ENCODE measurements at regions not wholly inside any gene's neighbourhood (a gene's known extent, or its start where the extent isn't known, plus 50 kb on each side); places are given as distances from the start of the nearest gene placed in this dataset.

DNA sequence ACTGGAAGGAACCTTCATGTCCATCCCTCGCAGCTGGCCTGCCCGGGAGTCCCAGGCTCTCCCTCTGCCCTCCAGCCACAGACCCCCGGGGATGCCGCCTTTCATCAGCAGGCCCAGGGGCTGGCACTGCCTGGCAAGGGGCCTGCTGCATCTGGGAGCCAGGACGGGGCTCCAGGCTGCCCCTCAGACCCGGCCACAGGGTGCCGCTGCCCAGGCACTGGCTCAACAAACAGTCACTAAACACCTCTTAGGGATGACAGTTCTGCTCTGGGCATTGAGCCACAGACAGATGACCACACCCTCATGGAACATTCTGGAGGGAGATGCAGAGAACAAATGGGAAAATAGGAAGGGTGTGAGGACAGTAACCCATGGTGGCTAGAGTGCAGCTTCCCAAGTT is 109.3 kb downstream of the HMX1 start:
- in situ Hi-C loops (cut with HindIII; ENCODE audit: low pct_unique_long_range_greater_than_20kb, low sequenced_read_pairs): no loop called here
- DNase-seq (ENCODE audit: low read depth in 1 of 2, low spot score in 1 of 2): no peak
- no peak for TF ChIP-seq JUND (IDR thresholded peaks at IDR 0.05; ENCODE audit: low read depth)

DNA sequence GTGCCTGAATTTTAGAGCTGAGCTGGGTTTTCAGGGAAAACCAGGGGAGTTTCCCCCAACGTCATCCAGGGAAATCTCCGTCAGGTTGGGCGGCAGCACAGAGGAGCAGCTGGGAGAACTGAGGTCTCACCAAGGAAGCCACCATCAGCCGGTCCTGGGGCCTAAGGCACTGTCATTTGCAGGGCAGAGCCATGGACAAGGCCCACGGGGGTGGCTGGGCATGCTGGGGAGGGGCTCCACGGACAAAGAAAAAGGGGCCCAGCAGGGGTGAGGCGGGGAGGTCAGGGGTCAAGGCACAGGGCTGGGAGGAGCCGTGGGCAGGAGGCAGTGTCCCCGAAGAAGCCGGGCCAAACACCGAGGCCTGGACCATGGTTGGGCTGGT is 109.8 kb downstream of the HMX1 start:
- no peak for TF ChIP-seq JUND (IDR thresholded peaks at IDR 0.05; ENCODE audit: low read depth)
- in situ Hi-C loops (cut with HindIII; ENCODE audit: low pct_unique_long_range_greater_than_20kb, low sequenced_read_pairs): no loop called here
- no peak for DNase-seq (ENCODE audit: low read depth in 1 of 2, low spot score in 1 of 2)

DNA sequence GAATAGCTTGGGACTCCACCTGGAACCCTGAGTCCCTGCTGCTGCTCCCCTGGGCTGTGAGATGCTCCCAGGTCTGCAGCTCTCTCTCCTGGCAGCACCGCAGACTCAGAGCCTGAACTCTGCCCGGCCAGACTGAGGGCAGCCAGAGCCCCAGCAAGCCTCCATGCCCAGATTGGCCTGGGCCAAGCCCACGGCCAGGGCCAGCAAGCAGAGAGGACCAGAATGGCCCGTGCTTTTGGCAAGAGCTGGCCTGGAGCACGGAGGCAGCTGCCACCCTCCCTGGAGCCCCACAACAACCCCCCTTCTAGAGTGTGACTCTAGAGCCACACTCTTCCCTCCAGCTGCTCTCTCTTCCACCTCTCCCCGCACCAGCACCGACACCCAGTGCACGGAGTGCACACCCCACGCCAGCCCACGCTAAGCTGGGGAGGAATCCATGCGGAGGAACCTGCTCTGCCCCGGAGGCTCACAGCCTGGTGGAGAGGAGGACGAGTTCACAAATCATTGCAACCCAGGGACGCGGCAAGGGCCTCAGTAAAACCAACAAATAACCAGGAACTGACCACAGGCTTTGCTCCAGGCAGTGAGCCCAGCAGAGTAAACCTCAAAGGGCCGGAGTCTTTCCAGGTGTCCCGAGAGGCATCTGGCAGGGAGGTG is 110.3 kb downstream of the HMX1 start:
- in situ Hi-C loops (cut with HindIII; ENCODE audit: low pct_unique_long_range_greater_than_20kb, low sequenced_read_pairs): no loop called here
- DNase-seq (ENCODE audit: low read depth in 1 of 2, low spot score in 1 of 2): peak in 1 of 2 experiments; percentile 48
- TF ChIP-seq JUND (IDR thresholded peaks at IDR 0.05; ENCODE audit: low read depth): no peak

DNA sequence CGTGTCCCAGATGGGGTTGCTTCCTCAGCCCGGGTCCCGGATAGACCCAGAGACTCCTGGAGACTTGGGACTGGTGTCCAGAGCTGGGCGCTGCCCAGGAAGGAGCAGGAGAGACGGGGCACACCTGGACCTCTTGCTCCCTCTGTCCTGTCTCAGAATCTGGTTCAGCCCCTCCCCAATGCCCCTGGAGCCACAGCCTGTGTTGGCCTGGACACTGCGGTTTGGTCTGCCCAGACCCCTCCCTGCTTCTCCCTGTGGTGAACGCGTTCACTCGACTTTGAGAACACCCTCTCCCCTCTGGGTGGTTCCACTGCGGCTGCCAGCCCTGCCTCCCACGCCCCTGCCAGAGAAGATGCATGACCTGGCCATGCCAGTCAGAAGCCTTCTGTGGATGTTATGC is 111.1 kb downstream of the HMX1 start:
- DNase-seq (ENCODE audit: low read depth in 1 of 2, low spot score in 1 of 2): no peak
- in situ Hi-C loops (cut with HindIII; ENCODE audit: low pct_unique_long_range_greater_than_20kb, low sequenced_read_pairs): no loop called here
- TF ChIP-seq JUND (IDR thresholded peaks at IDR 0.05; ENCODE audit: low read depth): no peak

DNA sequence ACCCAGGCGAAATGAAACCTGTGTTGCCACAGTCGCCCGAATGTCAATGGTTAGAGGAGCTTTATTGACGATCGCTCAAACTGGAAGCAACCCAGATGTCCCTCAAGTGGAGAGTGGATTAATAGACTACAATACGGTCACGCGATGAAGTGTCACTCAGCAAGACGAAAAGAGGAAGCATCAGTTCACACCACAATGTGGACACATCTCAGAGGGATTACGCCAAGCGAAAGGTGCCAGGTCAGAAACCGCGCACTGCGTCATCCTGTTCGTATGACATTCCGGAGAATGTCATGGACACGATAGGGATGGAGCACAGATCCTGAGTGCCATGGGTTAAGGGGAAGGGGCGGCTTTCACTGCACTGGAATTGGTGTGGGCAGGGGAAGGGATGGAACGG is 111.7 kb downstream of the HMX1 start:
- in situ Hi-C loops (cut with HindIII; ENCODE audit: low pct_unique_long_range_greater_than_20kb, low sequenced_read_pairs): no loop called here
- no peak for TF ChIP-seq JUND (IDR thresholded peaks at IDR 0.05; ENCODE audit: low read depth)

DNA sequence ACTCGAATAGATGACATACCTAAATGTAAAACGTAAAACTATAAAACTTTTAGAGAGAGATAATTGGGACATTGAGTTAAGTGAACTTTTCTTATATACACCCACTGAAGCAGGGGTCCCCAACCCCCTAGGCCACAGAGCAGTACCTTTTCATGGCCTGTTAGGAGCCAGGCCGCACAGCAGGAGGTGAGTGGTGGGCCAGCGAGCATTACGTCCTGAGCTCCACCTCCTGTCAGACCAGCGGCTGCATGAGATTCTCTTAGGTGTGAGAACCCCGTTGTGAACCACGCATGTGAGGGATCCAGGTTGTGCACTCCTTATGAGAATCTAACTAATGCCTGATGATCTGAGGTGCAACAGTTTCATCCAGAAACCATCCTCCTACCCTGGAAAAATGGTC is 114.8 kb downstream of the HMX1 start:
- no peak for DNase-seq (ENCODE audit: low read depth in 1 of 2, low spot score in 1 of 2)
- in situ Hi-C loops (cut with HindIII; ENCODE audit: low pct_unique_long_range_greater_than_20kb, low sequenced_read_pairs): no loop called here
- no peak for TF ChIP-seq JUND (IDR thresholded peaks at IDR 0.05; ENCODE audit: low read depth)

More for the DNA sequence above, 111.7 kb downstream of the HMX1 start:
- no peak for DNase-seq (ENCODE audit: low read depth in 1 of 2, low spot score in 1 of 2)

DNA sequence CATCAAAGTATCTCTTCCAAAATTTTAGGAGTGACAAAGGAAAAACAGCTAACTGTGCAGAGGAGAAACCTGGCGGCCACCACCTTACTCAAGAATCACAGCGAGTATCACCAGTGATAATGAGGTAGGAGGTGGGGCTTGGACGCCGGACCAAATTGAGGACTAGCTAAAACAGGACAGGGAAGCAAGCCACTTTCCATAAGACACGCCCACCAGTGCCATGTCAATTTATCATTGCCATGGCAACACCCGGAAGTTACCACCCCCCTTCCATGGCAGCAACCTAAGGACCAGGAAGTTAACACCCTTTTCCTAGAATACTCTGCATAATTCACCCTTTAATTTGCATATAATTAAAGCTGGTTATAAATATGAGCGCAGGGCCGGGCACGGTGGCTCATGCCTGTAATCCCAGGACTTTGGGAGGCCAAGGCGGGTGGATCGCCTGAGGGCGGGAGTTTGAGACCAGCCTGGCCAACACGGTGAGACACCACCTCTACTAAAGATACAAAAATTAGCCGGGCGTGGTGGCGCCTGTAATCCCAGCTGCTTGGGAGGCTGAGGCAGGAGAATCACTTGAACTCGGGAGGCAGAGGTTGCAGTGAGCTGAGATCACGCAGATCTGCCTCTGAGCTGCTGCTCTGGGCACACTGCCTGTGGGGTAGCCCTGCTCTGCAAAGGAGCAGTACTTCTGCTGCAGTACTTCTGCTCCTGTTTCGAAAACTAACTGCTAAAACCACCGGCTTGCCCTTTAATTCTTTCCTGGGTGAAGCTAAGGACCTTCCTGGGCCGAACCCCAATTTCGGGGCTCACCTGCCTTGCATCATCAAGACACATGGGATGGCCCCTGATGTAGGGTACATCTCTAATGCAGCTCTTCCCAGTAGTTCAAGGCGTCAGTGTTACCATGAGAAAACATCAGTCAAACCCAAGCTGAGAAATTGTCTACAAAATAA is 116.7 kb downstream of the HMX1 start:
- in situ Hi-C loops (cut with HindIII; ENCODE audit: low pct_unique_long_range_greater_than_20kb, low sequenced_read_pairs): no loop called here
- peak in 1 of 2 experiments; percentile 23 for DNase-seq (ENCODE audit: low read depth in 1 of 2, low spot score in 1 of 2)
- no peak for TF ChIP-seq JUND (IDR thresholded peaks at IDR 0.05; ENCODE audit: low read depth)

DNA sequence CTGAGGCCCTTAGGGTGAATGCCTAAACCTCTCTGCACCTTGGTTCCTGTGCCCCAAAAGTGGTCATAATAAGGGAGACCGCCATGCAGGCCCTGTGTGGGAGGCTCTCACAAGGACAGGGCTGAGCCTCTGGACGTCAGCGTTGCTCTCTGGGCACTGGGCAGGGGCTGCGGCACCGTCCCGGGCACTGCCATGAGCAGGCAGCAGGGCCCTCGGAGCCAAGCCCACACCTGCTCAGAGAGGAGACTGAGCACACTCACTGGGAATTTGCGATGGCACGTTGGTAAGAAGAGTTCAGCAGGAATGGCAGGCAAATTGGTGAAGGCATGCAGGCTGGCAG is 123.4 kb downstream of the HMX1 start:
- in situ Hi-C loops (cut with HindIII; ENCODE audit: low pct_unique_long_range_greater_than_20kb, low sequenced_read_pairs): no loop called here
- no peak for DNase-seq (ENCODE audit: low read depth in 1 of 2, low spot score in 1 of 2)
- TF ChIP-seq JUND (IDR thresholded peaks at IDR 0.05; ENCODE audit: low read depth): no peak

DNA sequence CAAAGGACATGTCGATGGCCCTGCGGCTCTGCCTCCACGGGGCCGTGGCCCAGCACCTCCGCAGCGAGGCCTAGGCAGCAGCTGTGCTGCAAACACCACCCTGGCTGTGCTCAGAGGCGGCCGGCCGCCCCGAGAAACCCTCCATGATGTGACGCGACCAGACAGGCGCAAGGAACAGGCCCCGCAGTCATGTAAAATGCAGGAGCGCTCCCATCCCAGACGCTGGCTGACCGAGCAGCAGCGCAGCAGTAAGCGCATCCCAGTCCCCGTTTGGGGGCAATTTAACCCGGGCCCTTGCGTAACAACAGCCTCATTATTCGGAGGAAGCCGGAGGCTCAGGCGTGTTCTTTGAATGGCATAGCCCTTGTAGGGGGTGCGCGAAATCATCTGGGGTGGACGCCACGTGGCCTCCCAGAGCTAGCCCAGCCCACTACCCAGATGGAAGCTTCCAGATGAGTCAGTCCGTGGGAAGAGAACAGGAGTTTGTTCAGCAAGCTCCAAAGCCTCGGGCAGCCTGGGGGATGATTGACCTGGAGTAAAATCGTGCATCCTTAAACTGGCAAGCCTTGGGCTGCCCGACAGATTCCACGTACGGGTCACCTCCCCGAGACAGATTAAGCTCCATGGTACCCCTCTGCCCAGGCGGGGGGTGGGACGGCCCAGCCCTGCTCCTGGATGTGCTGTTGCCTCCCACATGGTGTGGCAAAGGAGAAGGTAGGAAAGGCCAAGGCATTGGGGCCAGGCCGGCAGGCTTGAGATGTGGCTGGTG is 124.0 kb downstream of the HMX1 start:
- in situ Hi-C loops (cut with HindIII; ENCODE audit: low pct_unique_long_range_greater_than_20kb, low sequenced_read_pairs): no loop called here
- DNase-seq (ENCODE audit: low read depth in 1 of 2, low spot score in 1 of 2): no peak
- no peak for TF ChIP-seq JUND (IDR thresholded peaks at IDR 0.05; ENCODE audit: low read depth)

DNA sequence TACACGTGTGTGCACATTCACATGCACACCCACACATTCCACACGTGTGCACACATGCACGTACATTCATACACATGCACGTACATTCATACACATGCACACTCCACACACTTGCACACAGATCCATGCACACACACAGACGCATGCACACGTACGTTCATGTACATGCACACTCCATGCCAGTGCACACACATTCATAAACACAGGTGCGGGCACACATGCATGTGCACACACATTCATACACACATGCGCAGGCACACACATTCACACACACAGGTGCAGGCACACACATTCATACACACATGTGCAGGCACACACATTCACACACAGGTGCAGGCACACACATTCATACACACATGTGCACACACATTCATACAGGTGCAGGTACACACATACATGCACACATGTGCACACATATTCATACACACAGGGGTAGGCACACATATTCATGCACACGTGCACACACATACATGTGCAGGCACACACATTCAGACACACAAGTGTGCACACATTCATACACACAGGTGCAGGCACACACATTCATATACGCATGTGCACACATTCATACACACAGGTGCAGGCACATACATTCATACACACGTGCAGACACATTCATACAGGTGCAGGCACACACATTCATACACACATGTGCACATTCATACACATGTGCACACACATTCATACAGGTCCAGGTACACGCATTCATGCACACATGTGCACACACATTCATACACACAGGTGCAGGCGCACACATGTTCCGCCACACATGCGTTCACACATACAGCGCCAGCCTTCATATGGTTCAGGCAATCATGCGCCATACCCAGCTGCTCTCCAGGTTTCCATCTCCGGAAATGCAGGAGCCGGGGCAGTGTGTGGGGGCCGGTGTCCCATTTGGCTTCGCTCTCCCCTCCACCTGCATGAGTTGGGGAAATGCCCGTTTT is 124.8 kb downstream of the HMX1 start:
- in situ Hi-C loops (cut with HindIII; ENCODE audit: low pct_unique_long_range_greater_than_20kb, low sequenced_read_pairs): no loop called here
- no peak for TF ChIP-seq JUND (IDR thresholded peaks at IDR 0.05; ENCODE audit: low read depth)
- DNase-seq (ENCODE audit: low read depth in 1 of 2, low spot score in 1 of 2): no peak

DNA sequence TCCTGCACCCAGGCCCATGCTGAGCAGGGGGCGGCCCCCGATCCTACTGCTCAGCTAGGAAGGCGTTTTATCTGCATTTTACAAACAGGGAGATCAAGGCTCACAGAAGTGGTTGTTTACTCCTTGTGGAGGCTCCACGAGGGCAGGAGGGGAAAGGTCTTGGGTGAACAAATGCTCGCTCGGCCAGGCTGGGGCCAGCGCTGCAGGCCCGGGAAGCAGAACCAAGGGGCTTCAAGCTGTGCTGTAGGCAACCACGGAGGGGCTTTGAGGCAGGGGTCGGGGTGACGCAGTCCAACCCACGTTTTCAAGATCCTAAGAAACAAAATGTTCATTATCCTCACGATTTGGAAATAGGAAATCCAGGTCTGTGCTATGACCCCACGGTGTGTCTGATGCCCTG is 125.8 kb downstream of the HMX1 start:
- in situ Hi-C loops (cut with HindIII; ENCODE audit: low pct_unique_long_range_greater_than_20kb, low sequenced_read_pairs): no loop called here
- TF ChIP-seq JUND (IDR thresholded peaks at IDR 0.05; ENCODE audit: low read depth): no peak
- DNase-seq (ENCODE audit: low read depth in 1 of 2, low spot score in 1 of 2): no peak

All from T47D (cell line).